Activated CD8-positive, alpha-beta T cell treated with anti-CD3 and anti-CD28 coated beads for 36 hours (primary cell): ENCODE measurements at regions not wholly inside any gene's neighbourhood (a gene's known extent, or its start where the extent isn't known, plus 50 kb on each side); places are given as distances from the start of the nearest gene placed in this dataset.
"Not testable (repeated sequence)": the region's sequence is repeated elsewhere in the genome, so short reads cannot be mapped to it uniquely, and the experiment has no call there.

ENCODE experiments used
- ATAC-seq: fragments of 200-7000 bp; cut with Tn5 transposase; one replicate; pipeline ENCODE4 v1.10.0; 2021; ENCODE audit warnings: mild to moderate bottlenecking, moderate library complexity
- CTCF ChIA-PET: fragments of 350-600 bp; sonication (Branson Sonifier 250); formaldehyde crosslinking; loops from one replicate; lab custom pipeline; 2021; ENCODE audit warnings: antibody characterized with exemption; lab: Charles Lee
- POLR2A ChIA-PET: fragments of 350-600 bp; sonication (Branson Sonifier 250); formaldehyde crosslinking; loops from one replicate; lab custom pipeline; 2021; ENCODE audit warnings: antibody characterized with exemption; lab: Charles Lee
- DNase-seq: peaks from one replicate; pipeline ENCODE4 v3.0.0-alpha.2; 2020
- H3K27ac Mint-ChIP-seq: one replicate; pipeline ENCODE4 v1.8.0; 2021; ENCODE audit warnings: mild to moderate bottlenecking, mixed read lengths
- H3K27me3 Mint-ChIP-seq: one replicate; pipeline ENCODE4 v1.8.0; 2021; ENCODE audit warnings: mixed read lengths
- H3K36me3 Mint-ChIP-seq: one replicate; pipeline ENCODE4 v1.8.0; 2021; ENCODE audit warnings: low read depth, mixed read lengths
- H3K4me1 Mint-ChIP-seq: one replicate; pipeline ENCODE4 v1.8.0; 2021; ENCODE audit warnings: low read depth, mixed read lengths
- H3K4me3 Mint-ChIP-seq: one replicate; pipeline ENCODE4 v1.8.0; 2021; ENCODE audit warnings: mild to moderate bottlenecking, moderate library complexity, mixed read lengths
- H3K9me3 Mint-ChIP-seq: one replicate; pipeline ENCODE4 v1.8.0; 2021; ENCODE audit warnings: mixed read lengths
- CTCF ChIP-seq: fragments of 200-600 bp; IDR thresholded peaks from one replicate; pipeline ENCODE4 v1.8.0; 2022; ENCODE audit warnings: antibody characterized with exemption, mild to moderate bottlenecking
- intact Hi-C: fragments of 100-400 bp; cut with micrococcal nuclease; formaldehyde crosslinking; loops from one replicate; pipeline ENCODE4 v1.10.0; 2022

- ChIA-PET POLR2A (interaction anchor here (0.6 kb wide), 1 partner anchor 15 kb away, joined by 3 read pairs; no protein-coding TSS in a partner anchor), CTCF (no interaction called here)
- no peak overlapping the region for H3K27ac Mint-ChIP-seq
- H3K4me1 Mint-ChIP-seq, result no peaks in the 10 kb centered on the region
- H3K4me3 Mint-ChIP-seq, result no peak overlapping the region
- no peaks in the 10 kb centered on the region for H3K27me3 Mint-ChIP-seq
- intact Hi-C loops, result no loop called here
- DNase-seq (no peak), ATAC-seq (no peak)
- no peaks in the 10 kb centered on the region for H3K36me3 Mint-ChIP-seq
- H3K9me3 Mint-ChIP-seq, result peaks cover 12% of the 10 kb centered on the region
- TF ChIP-seq CTCF, result no peak
Measured at GRCh38 chr5:179405426-179406030, 60.3 kb upstream of the ADAMTS2 start.

GRCh38 chr5:179405054-179405416, 59.8 kb upstream of the ADAMTS2 start:
- no peak for TF ChIP-seq CTCF
- ChIA-PET CTCF (no interaction called here), POLR2A (interaction anchor here (0.6 kb wide), 1 partner anchor 16 kb away, joined by 3 read pairs; no protein-coding TSS in a partner anchor)
- Mint-ChIP-seq H3K9me3 (peaks cover 16% of the 10 kb centered on the region), H3K36me3 (no peaks in the 10 kb centered on the region), H3K4me3 (no peak overlapping the region), H3K27me3 (no peaks in the 10 kb centered on the region), H3K27ac (no peak overlapping the region), H3K4me1 (no peaks in the 10 kb centered on the region)
- no peak for ATAC-seq
- DNase-seq, result no peak
- intact Hi-C loops, result no loop called here

- CTCF ChIA-PET, result interaction anchor here (0.7 kb wide), 1 partner anchor 11 kb away, joined by 3 read pairs; no protein-coding TSS in a partner anchor
Measured at GRCh38 chr5:179404321-179405053, 59.2 kb upstream of the ADAMTS2 start.

GRCh38 chr5:179403426-179404147, 58.3 kb upstream of the ADAMTS2 start:
- no peak overlapping the region for H3K4me3 Mint-ChIP-seq
- peaks cover 28% of the 10 kb centered on the region for H3K9me3 Mint-ChIP-seq
- ATAC-seq (no peak), DNase-seq (no peak)
- H3K4me1 Mint-ChIP-seq, result no peaks in the 10 kb centered on the region
- POLR2A ChIA-PET, result no interaction called here
- intact Hi-C loops, result no loop called here
- TF ChIP-seq CTCF, result no peak
- H3K27ac Mint-ChIP-seq, result no peak overlapping the region
- no peaks in the 10 kb centered on the region for H3K27me3 Mint-ChIP-seq
- H3K36me3 Mint-ChIP-seq, result peaks cover 4% of the 10 kb centered on the region
- CTCF ChIA-PET, result interaction anchor here (0.7 kb wide), 1 partner anchor 10 kb away, joined by 3 read pairs; no protein-coding TSS in a partner anchor

More at GRCh38 chr5:179404321-179405053, 59.2 kb upstream of the ADAMTS2 start:
- peaks cover 20% of the 10 kb centered on the region for H3K9me3 Mint-ChIP-seq
- H3K36me3 Mint-ChIP-seq, result peaks cover 3% of the 10 kb centered on the region
- no peak overlapping the region for H3K27ac Mint-ChIP-seq
- intact Hi-C loops, result no loop called here
- no peak for TF ChIP-seq CTCF
- DNase-seq, result no peak
- POLR2A ChIA-PET, result interaction anchor here (0.6 kb wide), 1 partner anchor 1471 kb away, joined by 3 read pairs; no protein-coding TSS in a partner anchor
- ATAC-seq, result no peak
- H3K4me3 Mint-ChIP-seq, result no peak overlapping the region
- no peaks in the 10 kb centered on the region for H3K4me1 Mint-ChIP-seq
- no peaks in the 10 kb centered on the region for H3K27me3 Mint-ChIP-seq

- POLR2A ChIA-PET, ATAC-seq, CTCF ChIA-PET, H3K27ac Mint-ChIP-seq, DNase-seq, H3K4me3 Mint-ChIP-seq, H3K36me3 Mint-ChIP-seq, H3K4me1 Mint-ChIP-seq, H3K27me3 Mint-ChIP-seq, intact Hi-C loops: not testable (repeated sequence)
- H3K9me3 Mint-ChIP-seq, result peaks cover 33% of the 10 kb centered on the region
Measured at GRCh38 chr5:179400435-179400834, 55.2 kb upstream of the ADAMTS2 start.
